ENCODE measurements at regions not wholly inside any gene's neighbourhood (a gene's known extent, or its start where the extent isn't known, plus 50 kb on each side); places are given as distances from the start of the nearest gene placed in this dataset.

GRCh38 chr21:25373126-25374082, 233.9 kb downstream of the MRPL39 start:
- Mint-ChIP-seq H3K27ac (peak overlapping the region; percentile 34), H3K27me3 (peaks cover 10% of the 10 kb centered on the region), H3K9me3 (no peaks in the 10 kb centered on the region), H3K36me3 (ENCODE audit: low read depth) (no peaks in the 10 kb centered on the region), H3K4me1 (peaks cover 8% of the 10 kb centered on the region), H3K4me3 (no peak overlapping the region)
- DNase-seq, result no peak
- intact Hi-C loops (cut with micrococcal nuclease), result no loop called here

- intact Hi-C loops (cut with micrococcal nuclease), result no loop called here
- Mint-ChIP-seq H3K9me3 (no peaks in the 10 kb centered on the region), H3K27me3 (peaks cover 10% of the 10 kb centered on the region), H3K27ac (no peak overlapping the region), H3K36me3 (ENCODE audit: low read depth) (no peaks in the 10 kb centered on the region), H3K4me1 (peaks cover 4% of the 10 kb centered on the region), H3K4me3 (no peak overlapping the region)
- no peak for DNase-seq
Observed at GRCh38 chr21:25371841-25372425, 235.3 kb downstream of the MRPL39 start.

- Mint-ChIP-seq H3K36me3 (ENCODE audit: low read depth) (no peaks in the 10 kb centered on the region), H3K9me3 (no peaks in the 10 kb centered on the region), H3K27ac (no peak overlapping the region), H3K27me3 (peaks cover 7% of the 10 kb centered on the region), H3K4me3 (no peak overlapping the region), H3K4me1 (peaks cover 4% of the 10 kb centered on the region)
- intact Hi-C loops (cut with micrococcal nuclease), result no loop called here
- no peak for DNase-seq
Observed at GRCh38 chr21:25370311-25370744, 237.0 kb downstream of the MRPL39 start.

GRCh38 chr21:25369524-25370300, 237.6 kb downstream of the MRPL39 start:
- no peaks in the 10 kb centered on the region for H3K9me3 Mint-ChIP-seq
- H3K4me1 Mint-ChIP-seq, result peaks cover 4% of the 10 kb centered on the region
- no peak overlapping the region for H3K4me3 Mint-ChIP-seq
- peaks cover 5% of the 10 kb centered on the region for H3K27me3 Mint-ChIP-seq
- intact Hi-C loops (cut with micrococcal nuclease), result no loop called here
- H3K36me3 Mint-ChIP-seq (ENCODE audit: low read depth), result no peaks in the 10 kb centered on the region
- no peak for DNase-seq
- H3K27ac Mint-ChIP-seq, result no peak overlapping the region

GRCh38 chr21:25368531-25368930, 238.8 kb downstream of the MRPL39 start:
- Mint-ChIP-seq H3K9me3 (no peaks in the 10 kb centered on the region), H3K36me3 (ENCODE audit: low read depth) (no peaks in the 10 kb centered on the region), H3K27me3 (peaks cover 1% of the 10 kb centered on the region), H3K4me1 (no peaks in the 10 kb centered on the region), H3K4me3 (no peak overlapping the region), H3K27ac (no peak overlapping the region)
- no peak for DNase-seq
- intact Hi-C loops (cut with micrococcal nuclease), result no loop called here

GRCh38 chr21:25366116-25366515, 241.2 kb downstream of the MRPL39 start:
- intact Hi-C loops (cut with micrococcal nuclease), result no loop called here
- H3K4me1 Mint-ChIP-seq, result no peaks in the 10 kb centered on the region

GRCh38 chr21:25362375-25363267, 244.7 kb downstream of the MRPL39 start:
- H3K27ac Mint-ChIP-seq, result no peak overlapping the region
- peaks cover 5% of the 10 kb centered on the region for H3K9me3 Mint-ChIP-seq
- intact Hi-C loops (cut with micrococcal nuclease), result loop anchor here (1.0 kb wide), 1 partner anchor 34 kb away; no protein-coding TSS in a partner anchor
- no peaks in the 10 kb centered on the region for H3K36me3 Mint-ChIP-seq (ENCODE audit: low read depth)
- DNase-seq, result no peak
- no peaks in the 10 kb centered on the region for H3K4me1 Mint-ChIP-seq
- H3K4me3 Mint-ChIP-seq, result no peak overlapping the region
- no peaks in the 10 kb centered on the region for H3K27me3 Mint-ChIP-seq

More at GRCh38 chr21:25366116-25366515, 241.2 kb downstream of the MRPL39 start:
- no peak overlapping the region for H3K27ac Mint-ChIP-seq
- no peak overlapping the region for H3K4me3 Mint-ChIP-seq
- DNase-seq, result no peak
- peaks cover 1% of the 10 kb centered on the region for H3K27me3 Mint-ChIP-seq
- no peaks in the 10 kb centered on the region for H3K9me3 Mint-ChIP-seq
- H3K36me3 Mint-ChIP-seq (ENCODE audit: low read depth), result no peaks in the 10 kb centered on the region

GRCh38 chr21:25361765-25362164, 245.5 kb downstream of the MRPL39 start:
- no peak for DNase-seq
- intact Hi-C loops (cut with micrococcal nuclease), result no loop called here
- H3K27ac Mint-ChIP-seq, result no peak overlapping the region
- H3K4me3 Mint-ChIP-seq, result no peak overlapping the region
- H3K36me3 Mint-ChIP-seq (ENCODE audit: low read depth), result no peaks in the 10 kb centered on the region
- no peaks in the 10 kb centered on the region for H3K27me3 Mint-ChIP-seq
- peaks cover 6% of the 10 kb centered on the region for H3K4me1 Mint-ChIP-seq
- H3K9me3 Mint-ChIP-seq, result peaks cover 5% of the 10 kb centered on the region

GRCh38 chr21:25361097-25361496, 246.2 kb downstream of the MRPL39 start:
- H3K4me3 Mint-ChIP-seq, result no peak overlapping the region
- no peaks in the 10 kb centered on the region for H3K36me3 Mint-ChIP-seq (ENCODE audit: low read depth)
- H3K27ac Mint-ChIP-seq, result no peak overlapping the region
- peaks cover 5% of the 10 kb centered on the region for H3K9me3 Mint-ChIP-seq
- no peak for DNase-seq
- intact Hi-C loops (cut with micrococcal nuclease), result no loop called here
- no peaks in the 10 kb centered on the region for H3K27me3 Mint-ChIP-seq
- H3K4me1 Mint-ChIP-seq, result peaks cover 6% of the 10 kb centered on the region

- H3K27ac Mint-ChIP-seq, result peak overlapping the region; percentile 14
- H3K27me3 Mint-ChIP-seq, result no peaks in the 10 kb centered on the region
- H3K4me3 Mint-ChIP-seq, result no peak overlapping the region
- no peak for DNase-seq
- H3K36me3 Mint-ChIP-seq (ENCODE audit: low read depth), result no peaks in the 10 kb centered on the region
- intact Hi-C loops (cut with micrococcal nuclease), result no loop called here
- peaks cover 5% of the 10 kb centered on the region for H3K9me3 Mint-ChIP-seq
- peaks cover 6% of the 10 kb centered on the region for H3K4me1 Mint-ChIP-seq
Observed at GRCh38 chr21:25360593-25360992, 246.7 kb downstream of the MRPL39 start.

GRCh38 chr21:25359724-25360123, 247.6 kb downstream of the MRPL39 start:
- Mint-ChIP-seq H3K9me3 (peaks cover 5% of the 10 kb centered on the region), H3K4me3 (no peak overlapping the region), H3K36me3 (ENCODE audit: low read depth) (no peaks in the 10 kb centered on the region), H3K27me3 (no peaks in the 10 kb centered on the region), H3K27ac (no peak overlapping the region), H3K4me1 (peaks cover 6% of the 10 kb centered on the region)
- DNase-seq, result no peak
- intact Hi-C loops (cut with micrococcal nuclease), result no loop called here

- no peak overlapping the region for H3K27ac Mint-ChIP-seq
- peak; percentile 68 for DNase-seq
- no peaks in the 10 kb centered on the region for H3K9me3 Mint-ChIP-seq
- H3K36me3 Mint-ChIP-seq (ENCODE audit: low read depth), result no peaks in the 10 kb centered on the region
- H3K27me3 Mint-ChIP-seq, result peaks cover 4% of the 10 kb centered on the region
- no peak overlapping the region for H3K4me3 Mint-ChIP-seq
- H3K4me1 Mint-ChIP-seq, result no peaks in the 10 kb centered on the region
- intact Hi-C loops (cut with micrococcal nuclease), result loop anchor here (1.0 kb wide), 1 partner anchor 36 kb away; no protein-coding TSS in a partner anchor
Observed at GRCh38 chr21:25350056-25350455, 257.2 kb downstream of the MRPL39 start.

All from activated CD4-positive, alpha-beta T cell treated with anti-CD3 and anti-CD28 coated beads, Interleukin-2, amount 10 ng/mL, durations not matched to agents 24 days and 14 days (primary cell).